Sigmoid colon (tissue), 4 donors: ENCODE measurements at regions not wholly inside any gene's neighbourhood (a gene's known extent, or its start where the extent isn't known, plus 50 kb on each side); places are given as distances from the start of the nearest gene placed in this dataset.

Experiments
- EP300 ChIP-seq, 4 donors: sonication (generic); formaldehyde crosslinking; IDR thresholded peaks; one replicate each; pipeline ENCODE4 v1.6.1; 2017; ENCODE audit warnings: antibody characterized with exemption in 4 of 4
- POLR2A ChIP-seq, 2 donors: fragments of 450-650 bp; IDR thresholded peaks; one replicate each; pipeline ENCODE4 v1.6.1; 2016; ENCODE audit warnings: antibody characterized with exemption in 2 of 2, mild to moderate bottlenecking in 2 of 2, moderate library complexity in 2 of 2
- POLR2AphosphoS5 ChIP-seq, 4 donors: sonication (generic); formaldehyde crosslinking; IDR thresholded peaks; one replicate each; pipeline ENCODE4 v1.6.1; 2017; ENCODE audit warnings: antibody characterized with exemption in 4 of 4
- TF ChIP-seq, protein P1 (sequence below), 4 experiments: fragments of 450-650 bp in 3 of 4; fragments of 200-600 bp in 1 of 4; IDR thresholded peaks; one replicate each; pipeline ENCODE4 v1.5.1; 2016 to 2019; ENCODE audit warnings: antibody characterized with exemption in 4 of 4, mild to moderate bottlenecking in 3 of 4, moderate library complexity in 2 of 4

- TF ChIP-seq, protein P1, sequence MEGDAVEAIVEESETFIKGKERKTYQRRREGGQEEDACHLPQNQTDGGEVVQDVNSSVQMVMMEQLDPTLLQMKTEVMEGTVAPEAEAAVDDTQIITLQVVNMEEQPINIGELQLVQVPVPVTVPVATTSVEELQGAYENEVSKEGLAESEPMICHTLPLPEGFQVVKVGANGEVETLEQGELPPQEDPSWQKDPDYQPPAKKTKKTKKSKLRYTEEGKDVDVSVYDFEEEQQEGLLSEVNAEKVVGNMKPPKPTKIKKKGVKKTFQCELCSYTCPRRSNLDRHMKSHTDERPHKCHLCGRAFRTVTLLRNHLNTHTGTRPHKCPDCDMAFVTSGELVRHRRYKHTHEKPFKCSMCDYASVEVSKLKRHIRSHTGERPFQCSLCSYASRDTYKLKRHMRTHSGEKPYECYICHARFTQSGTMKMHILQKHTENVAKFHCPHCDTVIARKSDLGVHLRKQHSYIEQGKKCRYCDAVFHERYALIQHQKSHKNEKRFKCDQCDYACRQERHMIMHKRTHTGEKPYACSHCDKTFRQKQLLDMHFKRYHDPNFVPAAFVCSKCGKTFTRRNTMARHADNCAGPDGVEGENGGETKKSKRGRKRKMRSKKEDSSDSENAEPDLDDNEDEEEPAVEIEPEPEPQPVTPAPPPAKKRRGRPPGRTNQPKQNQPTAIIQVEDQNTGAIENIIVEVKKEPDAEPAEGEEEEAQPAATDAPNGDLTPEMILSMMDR (IDR thresholded peaks at IDR 0.05): no peak
- TF ChIP-seq POLR2A (IDR thresholded peaks at IDR 0.05) (no peak), EP300 (IDR thresholded peaks at IDR 0.05) (no peak), POLR2AphosphoS5 (IDR thresholded peaks at IDR 0.05) (no peak)
Measured at GRCh38 chr5:7080501-7080900, 315.4 kb upstream of the ADCY2 start.
